ENCODE measurements at regions not wholly inside any gene's neighbourhood (a gene's known extent, or its start where the extent isn't known, plus 50 kb on each side); places are given as distances from the start of the nearest gene placed in this dataset.

DNA sequence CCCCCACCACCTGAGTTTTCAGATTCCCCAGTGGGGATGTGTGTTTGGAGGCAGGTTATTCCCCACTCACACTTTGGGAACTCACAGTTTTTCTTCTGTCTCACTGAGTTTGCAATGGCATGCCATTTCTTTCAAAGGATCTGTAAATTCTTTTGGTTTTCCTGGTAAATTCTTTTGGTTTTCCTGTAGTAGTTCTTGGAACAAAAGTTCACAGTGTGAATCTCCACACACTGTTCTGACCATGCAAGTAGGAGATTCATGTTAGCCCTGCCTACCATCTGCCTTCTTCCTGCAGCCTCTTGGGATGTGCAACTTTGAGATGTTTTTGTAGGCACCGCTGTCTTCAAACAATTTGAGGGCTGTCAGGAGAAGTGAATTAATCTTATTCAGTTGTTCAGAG, 165.6 kb upstream of the OGFRL1 start:
- Histone ChIP-seq H3K4me3 (no peak overlapping the region), H3K27me3 (replicated peaks; ENCODE audit: insufficient read depth) (no peaks in the 10 kb centered on the region), H3K36me3 (no peaks in the 10 kb centered on the region), H3K4me1 (replicated peaks) (no peaks in the 10 kb centered on the region), H3K9me3 (no peaks in the 10 kb centered on the region), H3K27ac (no peak overlapping the region)
- TF ChIP-seq POLR2AphosphoS5 (IDR thresholded peaks at IDR 0.05), result no peak
- TF ChIP-seq, protein P1, sequence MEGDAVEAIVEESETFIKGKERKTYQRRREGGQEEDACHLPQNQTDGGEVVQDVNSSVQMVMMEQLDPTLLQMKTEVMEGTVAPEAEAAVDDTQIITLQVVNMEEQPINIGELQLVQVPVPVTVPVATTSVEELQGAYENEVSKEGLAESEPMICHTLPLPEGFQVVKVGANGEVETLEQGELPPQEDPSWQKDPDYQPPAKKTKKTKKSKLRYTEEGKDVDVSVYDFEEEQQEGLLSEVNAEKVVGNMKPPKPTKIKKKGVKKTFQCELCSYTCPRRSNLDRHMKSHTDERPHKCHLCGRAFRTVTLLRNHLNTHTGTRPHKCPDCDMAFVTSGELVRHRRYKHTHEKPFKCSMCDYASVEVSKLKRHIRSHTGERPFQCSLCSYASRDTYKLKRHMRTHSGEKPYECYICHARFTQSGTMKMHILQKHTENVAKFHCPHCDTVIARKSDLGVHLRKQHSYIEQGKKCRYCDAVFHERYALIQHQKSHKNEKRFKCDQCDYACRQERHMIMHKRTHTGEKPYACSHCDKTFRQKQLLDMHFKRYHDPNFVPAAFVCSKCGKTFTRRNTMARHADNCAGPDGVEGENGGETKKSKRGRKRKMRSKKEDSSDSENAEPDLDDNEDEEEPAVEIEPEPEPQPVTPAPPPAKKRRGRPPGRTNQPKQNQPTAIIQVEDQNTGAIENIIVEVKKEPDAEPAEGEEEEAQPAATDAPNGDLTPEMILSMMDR (IDR thresholded peaks at IDR 0.05), result no peak
- TF ChIP-seq POLR2A (IDR thresholded peaks at IDR 0.05), result no peak
- 94% methylated on average over 1 of the region's 1 CpG for WGBS
- DNase-seq (ENCODE audit: low spot score), result no peak
- intact Hi-C loops (cut with DNase I), result no loop called here

DNA sequence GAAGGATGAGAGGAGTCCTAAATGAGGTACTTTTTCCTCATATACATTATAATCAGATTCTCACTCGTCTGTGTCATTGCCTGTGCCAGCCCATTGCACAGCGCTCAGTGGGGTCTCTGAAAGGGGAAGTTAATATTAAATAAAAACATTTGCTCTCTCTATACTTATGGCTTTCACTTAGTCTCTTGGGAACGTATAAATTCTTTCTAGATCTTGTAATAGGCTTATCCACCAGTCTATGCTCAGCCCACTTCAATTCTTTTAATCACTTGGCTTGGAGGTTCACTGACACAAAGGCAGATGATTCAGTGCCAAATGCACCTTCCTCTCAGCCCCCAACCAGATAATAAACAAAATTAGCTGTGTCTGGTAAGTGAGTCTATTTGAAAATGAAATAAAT, 164.3 kb upstream of the OGFRL1 start:
- 74% methylated on average over 3 of the region's 3 CpGs for WGBS
- no peak for TF ChIP-seq POLR2AphosphoS5 (IDR thresholded peaks at IDR 0.05)
- TF ChIP-seq POLR2A (IDR thresholded peaks at IDR 0.05), result no peak
- TF ChIP-seq, protein P1 (IDR thresholded peaks at IDR 0.05), result no peak

DNA sequence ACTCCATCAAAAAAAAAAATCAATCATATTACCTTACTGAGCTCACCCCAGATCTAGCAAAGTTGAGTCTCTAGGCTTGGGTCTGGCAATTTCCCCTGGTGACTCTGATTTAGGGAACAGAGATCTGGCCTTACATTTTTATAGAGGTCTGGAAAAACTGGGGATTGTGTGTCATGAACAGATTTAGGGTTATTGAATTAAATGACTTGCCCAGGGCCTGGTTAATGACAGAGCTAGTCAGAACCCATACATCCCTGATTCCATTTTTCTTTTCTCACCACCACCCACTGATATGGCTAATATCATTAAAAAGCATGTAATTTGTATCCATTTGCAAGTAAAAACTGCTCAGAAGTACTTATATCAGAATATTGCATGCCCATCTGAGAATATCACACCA, 163.4 kb upstream of the OGFRL1 start:
- TF ChIP-seq, protein P1 (IDR thresholded peaks at IDR 0.05), result no peak
- TF ChIP-seq POLR2AphosphoS5 (IDR thresholded peaks at IDR 0.05), result no peak
- no peak for TF ChIP-seq POLR2A (IDR thresholded peaks at IDR 0.05)
- H3K4me1 ChIP-seq (replicated peaks), result no peaks in the 10 kb centered on the region
- H3K9me3 ChIP-seq, result no peaks in the 10 kb centered on the region
- no peak overlapping the region for H3K27ac ChIP-seq
- no peaks in the 10 kb centered on the region for H3K27me3 ChIP-seq (replicated peaks; ENCODE audit: insufficient read depth)
- H3K4me3 ChIP-seq, result no peak overlapping the region
- intact Hi-C loops (cut with DNase I), result no loop called here
- no peaks in the 10 kb centered on the region for H3K36me3 ChIP-seq
- no peak for DNase-seq (ENCODE audit: low spot score)

More for the DNA sequence above, 164.3 kb upstream of the OGFRL1 start:
- intact Hi-C loops (cut with DNase I), result no loop called here
- Histone ChIP-seq H3K4me3 (no peak overlapping the region), H3K9me3 (no peaks in the 10 kb centered on the region), H3K27ac (no peak overlapping the region), H3K27me3 (replicated peaks; ENCODE audit: insufficient read depth) (no peaks in the 10 kb centered on the region), H3K36me3 (no peaks in the 10 kb centered on the region), H3K4me1 (replicated peaks) (no peaks in the 10 kb centered on the region)
- no peak for DNase-seq (ENCODE audit: low spot score)

DNA sequence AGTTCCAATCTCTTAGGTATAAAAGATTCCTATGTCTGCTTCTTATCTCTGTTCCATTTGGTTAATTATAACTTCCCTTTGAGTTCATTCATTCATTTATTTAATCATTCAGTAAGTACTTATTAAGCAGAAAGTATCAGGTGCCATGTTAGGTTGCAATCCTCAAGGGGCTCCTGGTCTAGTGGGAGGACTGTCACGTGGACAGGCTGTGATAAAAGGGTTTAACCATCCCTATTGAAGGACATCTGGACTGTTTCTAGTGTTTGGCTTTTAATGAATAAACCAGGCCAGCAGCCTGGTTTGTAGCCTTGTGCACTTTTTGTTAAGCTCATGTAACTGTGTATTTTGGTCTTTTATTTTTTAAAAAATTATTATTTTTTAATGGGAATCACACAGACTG, 162.1 kb upstream of the OGFRL1 start:
- WGBS, result 41% methylated on average over 1 of the region's 1 CpG
- DNase-seq (ENCODE audit: low spot score), result no peak
- H3K27ac ChIP-seq, result no peak overlapping the region
- no peaks in the 10 kb centered on the region for H3K27me3 ChIP-seq (replicated peaks; ENCODE audit: insufficient read depth)
- H3K36me3 ChIP-seq, result no peaks in the 10 kb centered on the region
- H3K4me1 ChIP-seq (replicated peaks), result no peaks in the 10 kb centered on the region
- TF ChIP-seq, protein P1 (IDR thresholded peaks at IDR 0.05), result no peak
- TF ChIP-seq POLR2AphosphoS5 (IDR thresholded peaks at IDR 0.05) (no peak), POLR2A (IDR thresholded peaks at IDR 0.05) (no peak)
- intact Hi-C loops (cut with DNase I), result no loop called here
- H3K4me3 ChIP-seq, result no peak overlapping the region
- H3K9me3 ChIP-seq, result no peaks in the 10 kb centered on the region

DNA sequence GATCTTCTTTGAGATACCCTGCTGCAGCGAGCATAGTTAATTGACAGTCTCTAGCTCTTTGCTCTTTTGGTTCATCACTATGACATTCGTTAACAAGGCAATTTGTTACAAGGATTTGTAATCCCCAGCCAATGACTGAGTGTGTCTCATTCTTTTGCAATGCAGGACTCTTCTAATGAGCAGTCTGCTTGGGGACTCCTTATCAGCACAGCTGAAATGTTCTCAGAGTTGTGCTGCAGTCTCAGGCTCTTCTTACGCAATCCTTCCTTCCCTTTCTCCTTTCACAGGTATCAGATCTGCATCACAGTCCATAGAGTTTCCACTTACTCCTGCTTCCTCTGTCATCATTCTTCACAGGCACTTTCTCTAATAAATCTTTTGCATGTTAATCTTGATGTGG, 161.2 kb upstream of the OGFRL1 start:
- TF ChIP-seq POLR2AphosphoS5 (IDR thresholded peaks at IDR 0.05) (no peak), POLR2A (IDR thresholded peaks at IDR 0.05) (no peak)
- TF ChIP-seq, protein P1 (IDR thresholded peaks at IDR 0.05), result no peak
- intact Hi-C loops (cut with DNase I), result no loop called here

More for the DNA sequence above, 161.2 kb upstream of the OGFRL1 start:
- Histone ChIP-seq H3K27ac (no peak overlapping the region), H3K36me3 (no peaks in the 10 kb centered on the region), H3K4me1 (replicated peaks) (no peaks in the 10 kb centered on the region), H3K27me3 (replicated peaks; ENCODE audit: insufficient read depth) (no peaks in the 10 kb centered on the region), H3K9me3 (peaks cover 2% of the 10 kb centered on the region), H3K4me3 (no peak overlapping the region)
- 99% methylated on average over 3 of the region's 3 CpGs for WGBS
- no peak for DNase-seq (ENCODE audit: low spot score)

Measured in prostate gland (tissue), 2 donors.